KBM-7 (cell line): ENCODE measurements at regions not wholly inside any gene's neighbourhood (a gene's known extent, or its start where the extent isn't known, plus 50 kb on each side); places are given as distances from the start of the nearest gene placed in this dataset.

ENCODE experiments used
- DNase-seq: peaks from one replicate; pipeline ENCODE4 v3.0.0-alpha.2; 2015
- in situ Hi-C: fragments of 300-500 bp; cut with MboI; formaldehyde crosslinking; loops from 2 replicates; pipeline ENCODE4 v1.14.3; 2020; ENCODE audit warnings: low sequenced_read_pairs, low pct_unique_long_range_greater_than_20kb, mixed read lengths

- in situ Hi-C loops: no loop called here
- DNase-seq: no peak
These were observed 105.3 kb downstream of the SLC6A15 start for GRCh38 chr12:84807249-84807648.

- no peak for DNase-seq
- in situ Hi-C loops: no loop called here
These were observed 107.1 kb downstream of the SLC6A15 start for GRCh38 chr12:84805474-84805858.

DNA sequence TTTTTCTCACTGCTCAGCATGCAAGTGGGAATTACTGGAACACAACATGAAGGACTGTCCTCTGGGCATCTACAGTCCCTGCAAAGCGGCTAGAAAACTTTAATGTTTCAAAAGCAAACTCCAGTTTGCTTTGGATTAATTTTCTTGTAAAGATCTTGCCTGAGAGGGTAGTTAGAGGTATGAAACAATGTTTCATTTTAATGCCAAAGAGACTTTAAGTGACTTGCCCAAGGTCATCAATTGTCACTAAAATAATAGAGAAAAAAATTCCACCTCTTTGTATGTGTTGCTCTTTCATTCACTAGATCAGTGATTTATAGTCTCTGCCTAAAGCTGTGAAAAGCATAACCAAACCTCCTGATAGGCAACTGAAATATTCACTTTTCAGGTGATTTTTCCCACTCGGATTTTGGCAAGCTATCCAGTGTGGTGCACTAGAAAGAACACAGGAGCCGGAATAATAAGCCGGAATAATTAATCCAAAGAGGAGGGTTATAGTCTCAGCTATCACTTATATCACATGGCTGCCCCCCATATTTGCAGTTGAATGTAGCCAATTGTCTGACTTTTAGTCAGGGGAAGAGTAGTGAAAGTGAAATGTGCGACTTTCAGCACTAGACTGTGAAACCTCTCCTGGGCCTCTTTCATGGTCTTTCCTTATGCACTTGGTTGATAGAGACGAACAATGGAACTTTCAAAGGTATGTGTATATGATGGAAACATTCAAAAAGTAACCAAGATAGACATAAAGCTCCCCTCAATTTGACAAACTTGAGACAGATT is 107.7 kb downstream of the SLC6A15 start:
- in situ Hi-C loops: no loop called here
- DNase-seq: no peak

DNA sequence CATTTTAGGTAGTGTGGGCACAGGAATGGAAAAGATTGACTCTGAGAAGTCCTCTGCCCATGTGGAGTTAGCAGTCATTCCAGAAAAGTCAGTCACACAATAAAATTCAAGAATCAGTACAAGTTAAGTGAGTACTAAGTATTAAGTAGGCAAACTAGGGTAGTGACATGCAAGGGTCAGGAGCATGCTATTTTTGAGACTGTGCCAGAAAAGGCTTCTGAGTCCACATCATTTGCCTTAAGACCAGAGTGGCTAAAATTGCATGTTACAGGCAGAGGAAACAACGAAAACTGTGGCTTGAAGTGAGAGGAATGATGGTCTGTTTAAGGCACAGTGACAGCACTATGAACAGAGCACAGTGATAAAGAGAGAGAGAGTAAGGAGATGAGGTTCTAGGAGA is 108.9 kb downstream of the SLC6A15 start:
- in situ Hi-C loops: no loop called here
- no peak for DNase-seq

DNA sequence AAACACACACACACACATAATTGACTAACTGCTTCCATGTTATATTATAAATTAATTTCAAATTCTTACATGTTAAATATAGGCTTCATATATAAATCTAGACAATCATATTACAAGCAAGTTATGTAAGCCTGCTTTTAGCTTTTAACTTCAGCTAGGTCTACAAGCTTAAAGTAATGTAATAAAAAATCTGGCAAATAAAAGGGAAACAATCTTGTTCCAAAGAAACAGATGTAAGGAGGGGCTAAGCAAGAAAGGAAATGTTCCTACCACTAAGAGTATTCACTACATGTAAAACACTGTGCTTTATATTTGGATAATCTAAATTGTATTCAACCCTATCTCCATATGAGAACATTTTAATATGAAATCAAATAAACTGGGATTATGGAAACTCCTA is 110.4 kb downstream of the SLC6A15 start:
- no peak for DNase-seq
- in situ Hi-C loops: no loop called here

DNA sequence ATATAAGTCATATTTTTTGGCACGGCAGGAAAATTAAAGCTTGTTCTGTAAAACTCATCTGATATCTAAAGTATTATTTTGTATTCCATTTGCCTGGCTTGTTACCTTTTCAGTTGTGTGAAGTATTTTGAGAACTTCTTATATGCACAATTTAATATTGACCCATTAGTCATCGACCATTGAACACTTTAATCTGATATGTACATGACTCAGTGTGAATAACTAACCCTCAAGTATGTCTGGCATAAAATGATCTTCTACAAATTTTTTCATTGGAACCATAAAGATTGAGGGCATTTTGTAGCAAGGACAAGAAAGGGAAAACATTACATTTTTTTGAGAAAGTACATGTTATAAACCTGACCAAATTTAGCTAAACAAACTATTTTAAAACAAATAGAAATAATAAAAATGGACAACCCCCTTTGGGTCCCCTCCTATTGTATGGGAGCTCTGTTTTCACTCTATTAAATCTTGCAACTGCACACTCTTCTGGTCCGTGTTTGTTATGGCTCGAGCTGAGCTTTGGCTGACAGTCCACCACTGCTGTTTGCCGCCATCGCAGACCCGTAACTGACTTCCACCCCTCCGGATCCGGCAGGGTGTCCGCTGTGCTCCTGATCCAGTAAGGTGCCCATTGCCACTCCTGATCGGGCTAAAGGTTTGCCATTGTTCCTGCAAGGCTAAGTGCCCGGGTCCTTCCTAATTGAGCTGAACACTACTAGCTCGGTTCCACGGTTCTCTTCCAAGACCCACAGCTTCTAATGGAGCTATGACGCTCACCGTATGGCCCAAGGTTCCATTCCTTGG is 118.8 kb downstream of the SLC6A15 start:
- no peak for DNase-seq
- in situ Hi-C loops: no loop called here

GRCh38 chr12:84791444-84791843 is 121.2 kb downstream of the SLC6A15 start:
- no peak for DNase-seq
- in situ Hi-C loops: no loop called here

DNA sequence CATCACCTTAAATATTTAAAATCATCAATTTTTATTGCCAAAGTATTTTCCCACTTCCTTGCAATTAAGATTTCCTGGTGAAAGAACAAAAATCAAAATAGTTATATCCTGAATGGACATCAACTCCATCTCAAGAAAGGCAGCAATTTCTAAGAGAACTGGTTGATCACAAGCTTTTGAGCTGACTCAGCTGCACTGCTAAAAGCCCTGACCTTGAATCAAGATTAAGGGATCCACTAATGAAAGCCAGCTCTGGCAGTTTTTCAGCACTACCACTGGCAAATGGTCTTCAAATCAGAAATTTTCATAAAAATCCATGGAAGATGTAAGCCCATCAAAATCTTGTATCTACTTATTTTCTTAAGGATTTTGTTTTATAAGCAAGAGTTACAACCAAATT is 123.4 kb downstream of the SLC6A15 start:
- in situ Hi-C loops: no loop called here
- DNase-seq: no peak

GRCh38 chr12:84787253-84787652 is 125.3 kb downstream of the SLC6A15 start:
- no peak for DNase-seq
- in situ Hi-C loops: no loop called here

DNA sequence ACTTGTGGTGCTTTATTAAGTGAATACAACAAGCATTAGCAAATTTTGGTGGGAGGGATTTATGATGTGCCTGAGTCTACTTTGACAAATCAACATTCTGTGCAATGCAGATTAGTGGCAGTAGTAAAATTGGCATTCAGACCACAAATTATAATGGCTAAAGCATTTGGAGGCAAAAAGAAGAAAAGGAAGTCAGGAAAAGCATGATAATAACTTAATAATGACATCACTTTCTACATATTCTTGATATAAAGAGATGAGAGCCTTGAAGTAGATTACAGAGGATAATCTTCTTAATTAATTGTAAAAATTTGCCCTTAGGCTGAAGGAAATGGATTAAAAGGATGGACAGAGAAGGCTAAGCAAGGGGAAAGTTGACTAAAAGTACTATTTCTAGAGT is 126.0 kb downstream of the SLC6A15 start:
- DNase-seq: no peak
- in situ Hi-C loops: no loop called here

DNA sequence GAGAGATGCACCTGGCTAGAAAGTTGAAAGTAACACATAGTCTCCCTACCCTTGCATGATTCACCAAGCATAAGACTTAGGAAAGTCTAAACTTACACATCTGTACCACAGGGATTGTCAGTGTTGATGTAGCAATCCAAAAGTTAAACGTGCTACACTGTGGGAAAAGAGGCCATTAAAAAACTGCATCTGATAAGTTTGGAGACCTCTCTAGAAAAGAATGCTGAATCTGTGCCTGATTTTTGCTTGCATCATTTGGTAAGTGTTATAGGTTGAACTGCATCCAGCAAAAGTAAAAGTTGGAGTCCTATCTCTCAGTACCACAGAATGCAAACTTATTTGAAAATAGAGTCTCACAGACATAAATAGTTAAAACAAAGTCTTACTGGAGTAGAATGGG is 126.6 kb downstream of the SLC6A15 start:
- in situ Hi-C loops: no loop called here
- no peak for DNase-seq

DNA sequence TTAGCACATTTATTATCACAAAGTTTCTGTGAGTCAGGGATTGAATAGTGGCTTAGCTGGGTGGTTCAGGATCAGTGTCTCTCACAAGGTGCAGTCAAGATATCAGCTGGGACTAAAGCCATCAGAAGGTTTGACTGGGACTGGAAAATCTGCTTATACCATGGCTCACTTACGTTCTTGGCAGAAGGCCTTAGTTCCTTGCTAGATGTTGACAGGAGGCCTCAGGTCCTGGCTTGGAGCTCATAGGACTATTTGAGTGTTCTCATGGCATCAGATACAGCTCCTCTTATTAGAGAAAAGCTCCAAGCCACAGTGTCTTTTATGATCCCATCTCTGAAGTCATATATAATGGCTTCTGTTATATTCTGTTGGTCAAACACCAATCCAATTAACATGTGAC is 127.3 kb downstream of the SLC6A15 start:
- DNase-seq: no peak
- in situ Hi-C loops: no loop called here

- in situ Hi-C loops: no loop called here
- no peak for DNase-seq
These were observed 133.4 kb downstream of the SLC6A15 start for GRCh38 chr12:84779169-84779568.

DNA sequence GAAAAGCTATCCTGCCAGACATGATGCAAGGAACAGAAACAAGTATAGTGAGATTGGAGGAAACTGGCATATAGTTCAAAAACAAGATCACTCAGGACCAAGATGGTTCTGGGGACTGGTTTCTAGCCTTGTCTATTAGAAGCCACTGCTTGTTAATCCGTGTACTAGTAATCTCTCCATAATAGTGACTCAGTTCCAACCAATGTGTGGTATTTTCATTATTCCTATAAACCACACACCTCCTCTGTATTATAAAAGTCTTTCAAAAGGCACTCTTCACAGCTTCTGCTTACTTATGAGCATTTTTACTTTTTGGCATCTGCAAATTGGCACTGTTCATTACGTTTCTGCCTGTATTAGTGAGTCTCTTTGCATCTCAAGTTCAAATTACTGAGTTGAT is 140.3 kb downstream of the SLC6A15 start:
- DNase-seq: no peak
- in situ Hi-C loops: no loop called here

DNA sequence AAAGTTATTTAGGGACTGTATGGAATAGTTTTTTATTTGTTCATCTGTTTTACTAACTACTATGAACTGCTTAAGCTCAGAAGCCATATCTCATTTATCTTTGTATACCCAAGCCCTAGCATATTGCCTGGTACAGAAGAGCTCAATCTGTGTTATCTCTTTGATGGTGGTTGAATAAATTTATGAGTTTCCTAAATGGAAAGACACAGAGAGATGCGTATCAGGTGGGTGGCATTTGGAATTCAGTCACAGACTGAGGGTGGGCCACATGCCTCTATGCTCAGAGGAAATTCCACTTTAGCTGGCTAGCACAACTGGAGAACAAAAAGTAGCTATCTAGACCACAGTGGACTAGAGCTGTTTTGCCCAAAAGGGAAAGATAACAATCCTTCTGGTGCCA is 145.5 kb downstream of the SLC6A15 start:
- DNase-seq: no peak
- in situ Hi-C loops: no loop called here

GRCh38 chr12:84766375-84766774 is 146.2 kb downstream of the SLC6A15 start:
- in situ Hi-C loops: no loop called here
- no peak for DNase-seq

- in situ Hi-C loops: no loop called here
- no peak for DNase-seq
These were observed 148.6 kb downstream of the SLC6A15 start for GRCh38 chr12:84764001-84764400.

- in situ Hi-C loops: no loop called here
- DNase-seq: no peak
These were observed 149.5 kb downstream of the SLC6A15 start for GRCh38 chr12:84763107-84763506.

GRCh38 chr12:84760091-84760865 is 152.3 kb downstream of the SLC6A15 start:
- in situ Hi-C loops: no loop called here
- no peak for DNase-seq

GRCh38 chr12:84757978-84758377 is 154.6 kb downstream of the SLC6A15 start:
- DNase-seq: no peak
- in situ Hi-C loops: no loop called here
